Cardiac muscle cell (in vitro differentiated cells and primary cell): ENCODE measurements at regions not wholly inside any gene's neighbourhood (a gene's known extent, or its start where the extent isn't known, plus 50 kb on each side); places are given as distances from the start of the nearest gene placed in this dataset.

Experiments
- DNase-seq, 2 donors: peaks; one replicate each; pipeline versions ENCODE4 v3.0.0 to v3.0.0-alpha.2; 2010 to 2017; ENCODE audit warnings: low read depth in 1 of 2, low spot score in 1 of 2
- H3K27ac ChIP-seq: fragments of 200-600 bp; sonication (generic); 2 replicates; pipeline ENCODE4 v1.5.1; 2016
- H3K27me3 ChIP-seq: fragments of 200-600 bp; sonication (generic); 2 replicates; pipeline ENCODE4 v1.6.0; 2016; ENCODE audit warnings: control low read depth
- H3K36me3 ChIP-seq: fragments of 200-600 bp; sonication (generic); 2 replicates; pipeline ENCODE4 v1.5.1; 2016; ENCODE audit warnings: control low read depth
- H3K4me1 ChIP-seq: fragments of 200-600 bp; sonication (generic); 2 replicates; pipeline ENCODE4 v1.8.1; 2017; ENCODE audit warnings: low read depth, mild to moderate bottlenecking, mixed run types
- H3K4me3 ChIP-seq: fragments of 200-600 bp; sonication (generic); 2 replicates; pipeline ENCODE4 v1.5.1; 2016; ENCODE audit warnings: mild to moderate bottlenecking
- H3K9me3 ChIP-seq: fragments of 200-600 bp; sonication (generic); 2 replicates; pipeline ENCODE4 v1.5.1; 2017; ENCODE audit warnings: low read depth, mild to moderate bottlenecking, control low read depth
- TF ChIP-seq, protein P1 (sequence below): IDR thresholded peaks from 2 replicates; pipeline ENCODE4 v1.5.1; 2012; ENCODE audit warnings: low read depth, mild to moderate bottlenecking, low read length

DNA sequence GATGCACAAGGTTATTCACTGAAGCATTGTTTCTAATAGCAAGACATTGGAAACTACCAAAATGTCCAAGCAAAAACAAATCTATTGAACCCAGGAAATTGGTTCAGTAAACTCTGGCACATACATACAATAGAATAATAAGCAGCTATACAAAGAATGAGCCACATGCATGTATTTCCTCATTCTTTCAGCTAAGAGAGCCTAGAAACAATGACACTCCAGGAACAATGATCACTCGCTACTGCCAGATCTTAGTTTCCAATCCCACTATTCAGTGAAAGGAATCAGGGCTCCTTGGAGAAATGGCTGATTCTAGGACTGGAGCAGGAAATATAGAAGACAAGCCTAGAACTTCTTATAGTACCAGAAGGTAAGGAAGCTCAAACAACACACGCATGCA is 221.9 kb upstream of the AGAP1 start:
- no peak overlapping the region for H3K27ac ChIP-seq
- H3K9me3 ChIP-seq: no peaks in the 10 kb centered on the region
- H3K36me3 ChIP-seq: no peaks in the 10 kb centered on the region
- TF ChIP-seq, protein P1, sequence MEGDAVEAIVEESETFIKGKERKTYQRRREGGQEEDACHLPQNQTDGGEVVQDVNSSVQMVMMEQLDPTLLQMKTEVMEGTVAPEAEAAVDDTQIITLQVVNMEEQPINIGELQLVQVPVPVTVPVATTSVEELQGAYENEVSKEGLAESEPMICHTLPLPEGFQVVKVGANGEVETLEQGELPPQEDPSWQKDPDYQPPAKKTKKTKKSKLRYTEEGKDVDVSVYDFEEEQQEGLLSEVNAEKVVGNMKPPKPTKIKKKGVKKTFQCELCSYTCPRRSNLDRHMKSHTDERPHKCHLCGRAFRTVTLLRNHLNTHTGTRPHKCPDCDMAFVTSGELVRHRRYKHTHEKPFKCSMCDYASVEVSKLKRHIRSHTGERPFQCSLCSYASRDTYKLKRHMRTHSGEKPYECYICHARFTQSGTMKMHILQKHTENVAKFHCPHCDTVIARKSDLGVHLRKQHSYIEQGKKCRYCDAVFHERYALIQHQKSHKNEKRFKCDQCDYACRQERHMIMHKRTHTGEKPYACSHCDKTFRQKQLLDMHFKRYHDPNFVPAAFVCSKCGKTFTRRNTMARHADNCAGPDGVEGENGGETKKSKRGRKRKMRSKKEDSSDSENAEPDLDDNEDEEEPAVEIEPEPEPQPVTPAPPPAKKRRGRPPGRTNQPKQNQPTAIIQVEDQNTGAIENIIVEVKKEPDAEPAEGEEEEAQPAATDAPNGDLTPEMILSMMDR: no peak
- H3K27me3 ChIP-seq: no peaks in the 10 kb centered on the region
- no peak overlapping the region for H3K4me3 ChIP-seq
- DNase-seq: peak in 1 of 2 donors; percentile 9
- no peaks in the 10 kb centered on the region for H3K4me1 ChIP-seq

GRCh38 chr2:235274023-235274422 is 219.8 kb upstream of the AGAP1 start:
- Histone ChIP-seq H3K4me1 (no peaks in the 10 kb centered on the region), H3K27me3 (no peaks in the 10 kb centered on the region), H3K4me3 (no peak overlapping the region), H3K36me3 (no peaks in the 10 kb centered on the region), H3K9me3 (no peaks in the 10 kb centered on the region), H3K27ac (no peak overlapping the region)
- TF ChIP-seq, protein P1: no peak
- no peak for DNase-seq

- no peak overlapping the region for H3K4me3 ChIP-seq
- H3K27ac ChIP-seq: no peak overlapping the region
- TF ChIP-seq, protein P1: no peak
- no peak for DNase-seq
- H3K27me3 ChIP-seq: no peaks in the 10 kb centered on the region
- no peaks in the 10 kb centered on the region for H3K9me3 ChIP-seq
- H3K36me3 ChIP-seq: no peaks in the 10 kb centered on the region
- H3K4me1 ChIP-seq: no peaks in the 10 kb centered on the region
Measured at GRCh38 chr2:235277485-235277884, 216.4 kb upstream of the AGAP1 start.

DNA sequence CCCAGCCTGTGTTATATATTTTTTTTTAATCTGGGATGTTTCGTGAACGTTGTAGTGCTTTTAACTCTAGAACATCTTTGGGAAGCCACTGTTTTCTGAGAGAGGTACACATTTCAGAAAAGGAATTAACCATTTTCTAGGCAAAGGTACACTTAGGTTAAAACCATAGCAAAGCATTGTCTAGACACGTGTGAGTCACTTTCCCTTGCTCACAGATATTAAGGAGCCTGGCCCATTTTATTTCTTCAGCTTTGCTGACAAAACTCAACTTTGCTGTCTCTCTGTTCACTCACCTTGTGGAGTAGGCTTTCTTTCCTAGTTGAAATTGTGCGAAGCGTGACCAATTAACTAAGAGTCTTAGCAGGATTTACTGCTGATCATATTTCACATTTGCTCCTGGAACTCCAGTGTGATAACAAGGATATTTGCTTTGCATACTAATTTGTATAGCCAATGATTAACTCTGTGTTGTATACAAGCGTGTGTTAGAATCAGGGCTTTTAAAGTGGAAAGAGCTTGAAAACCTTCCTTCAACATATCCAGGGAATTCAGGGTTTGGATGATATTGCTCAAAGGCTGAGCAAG is 215.0 kb upstream of the AGAP1 start:
- no peak overlapping the region for H3K27ac ChIP-seq
- H3K36me3 ChIP-seq: no peaks in the 10 kb centered on the region
- no peak overlapping the region for H3K4me3 ChIP-seq
- H3K27me3 ChIP-seq: no peaks in the 10 kb centered on the region
- TF ChIP-seq, protein P1: no peak
- DNase-seq: peak in 1 of 2 donors; percentile 10
- H3K4me1 ChIP-seq: no peaks in the 10 kb centered on the region
- no peaks in the 10 kb centered on the region for H3K9me3 ChIP-seq

DNA sequence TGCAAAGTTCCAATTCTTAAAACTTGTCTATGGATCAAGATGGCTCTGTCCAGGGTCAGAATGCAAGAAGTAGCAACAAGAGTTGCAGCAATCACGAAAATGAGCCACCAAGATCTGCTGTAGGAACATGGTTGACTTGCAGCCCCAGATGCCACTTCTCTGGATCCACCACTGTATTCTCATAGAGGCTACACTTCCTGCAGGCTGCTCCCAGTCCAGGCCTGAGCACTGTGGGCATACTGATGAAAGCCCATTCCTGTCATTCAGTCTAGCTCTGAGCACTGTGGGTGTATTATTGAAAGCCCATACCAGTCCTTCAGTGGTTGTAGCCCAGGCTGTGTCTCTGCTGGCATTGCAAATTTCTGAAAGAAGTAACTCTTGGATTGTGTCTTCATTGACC is 213.9 kb upstream of the AGAP1 start:
- DNase-seq: no peak
- Histone ChIP-seq H3K36me3 (no peaks in the 10 kb centered on the region), H3K27me3 (no peaks in the 10 kb centered on the region), H3K27ac (no peak overlapping the region), H3K4me3 (no peak overlapping the region), H3K4me1 (no peaks in the 10 kb centered on the region), H3K9me3 (no peaks in the 10 kb centered on the region)
- TF ChIP-seq, protein P1: no peak
